Lower lobe of right lung (tissue), 2 donors: ENCODE measurements at regions not wholly inside any gene's neighbourhood (a gene's known extent, or its start where the extent isn't known, plus 50 kb on each side); places are given as distances from the start of the nearest gene placed in this dataset.

ENCODE experiments used
- ATAC-seq, 2 donors: fragments of 200-7000 bp; cut with Tn5 transposase; one replicate each; pipeline ENCODE4 v1.9.1; 2020 to 2022; ENCODE audit warnings: mild to moderate bottlenecking in 2 of 2, moderate library complexity in 2 of 2
- DNase-seq: peaks from one replicate; pipeline ENCODE4 v3.0.0-alpha.2; 2020
- H3K27ac ChIP-seq: fragments of 200-600 bp; one replicate; pipeline ENCODE4 v1.8.0; 2022
- H3K27me3 ChIP-seq: fragments of 200-600 bp; one replicate; pipeline ENCODE4 v1.8.0; 2022; ENCODE audit warnings: low read depth
- H3K36me3 ChIP-seq: fragments of 200-600 bp; one replicate; pipeline ENCODE4 v1.8.0; 2022; ENCODE audit warnings: mild to moderate bottlenecking
- H3K4me1 ChIP-seq: fragments of 200-600 bp; one replicate; pipeline ENCODE4 v1.8.0; 2022
- H3K4me3 ChIP-seq: fragments of 200-600 bp; one replicate; pipeline ENCODE4 v1.8.0; 2022; ENCODE audit warnings: mild to moderate bottlenecking
- H3K9me3 ChIP-seq: fragments of 200-600 bp; one replicate; pipeline ENCODE4 v1.8.0; 2022
- intact Hi-C: fragments of 100-400 bp; cut with DNase I; formaldehyde crosslinking; loops from one replicate; pipeline ENCODE4 v1.11.0; 2022
- TF ChIP-seq, protein P1 (sequence below): fragments of 200-600 bp; IDR thresholded peaks from one replicate; pipeline ENCODE4 v1.8.0; 2022; ENCODE audit warnings: antibody characterized with exemption, mild to moderate bottlenecking
- donor health status: DM: no; HTN: yes; CAD: no; lungs with severe emphysema.

- DNase-seq (no peak), ATAC-seq (no peak)
- TF ChIP-seq, protein P1, sequence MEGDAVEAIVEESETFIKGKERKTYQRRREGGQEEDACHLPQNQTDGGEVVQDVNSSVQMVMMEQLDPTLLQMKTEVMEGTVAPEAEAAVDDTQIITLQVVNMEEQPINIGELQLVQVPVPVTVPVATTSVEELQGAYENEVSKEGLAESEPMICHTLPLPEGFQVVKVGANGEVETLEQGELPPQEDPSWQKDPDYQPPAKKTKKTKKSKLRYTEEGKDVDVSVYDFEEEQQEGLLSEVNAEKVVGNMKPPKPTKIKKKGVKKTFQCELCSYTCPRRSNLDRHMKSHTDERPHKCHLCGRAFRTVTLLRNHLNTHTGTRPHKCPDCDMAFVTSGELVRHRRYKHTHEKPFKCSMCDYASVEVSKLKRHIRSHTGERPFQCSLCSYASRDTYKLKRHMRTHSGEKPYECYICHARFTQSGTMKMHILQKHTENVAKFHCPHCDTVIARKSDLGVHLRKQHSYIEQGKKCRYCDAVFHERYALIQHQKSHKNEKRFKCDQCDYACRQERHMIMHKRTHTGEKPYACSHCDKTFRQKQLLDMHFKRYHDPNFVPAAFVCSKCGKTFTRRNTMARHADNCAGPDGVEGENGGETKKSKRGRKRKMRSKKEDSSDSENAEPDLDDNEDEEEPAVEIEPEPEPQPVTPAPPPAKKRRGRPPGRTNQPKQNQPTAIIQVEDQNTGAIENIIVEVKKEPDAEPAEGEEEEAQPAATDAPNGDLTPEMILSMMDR, result no peak
- no peaks in the 10 kb centered on the region for H3K4me1 ChIP-seq
- no peaks in the 10 kb centered on the region for H3K36me3 ChIP-seq
- H3K27me3 ChIP-seq, result no peaks in the 10 kb centered on the region
- H3K27ac ChIP-seq, result no peak overlapping the region
- no peak overlapping the region for H3K4me3 ChIP-seq
- intact Hi-C loops, result no loop called here
- H3K9me3 ChIP-seq, result no peaks in the 10 kb centered on the region
Observed at GRCh38 chr4:181766061-181766548, 477.1 kb upstream of the TENM3 start.

GRCh38 chr4:181770971-181771370 lies 472.2 kb upstream of the TENM3 start:
- Histone ChIP-seq H3K27ac (no peak overlapping the region), H3K36me3 (no peaks in the 10 kb centered on the region), H3K9me3 (no peaks in the 10 kb centered on the region), H3K4me1 (no peaks in the 10 kb centered on the region), H3K27me3 (no peaks in the 10 kb centered on the region), H3K4me3 (no peak overlapping the region)
- intact Hi-C loops, result no loop called here
- ATAC-seq (no peak), DNase-seq (no peak)
- TF ChIP-seq, protein P1, result no peak

DNA sequence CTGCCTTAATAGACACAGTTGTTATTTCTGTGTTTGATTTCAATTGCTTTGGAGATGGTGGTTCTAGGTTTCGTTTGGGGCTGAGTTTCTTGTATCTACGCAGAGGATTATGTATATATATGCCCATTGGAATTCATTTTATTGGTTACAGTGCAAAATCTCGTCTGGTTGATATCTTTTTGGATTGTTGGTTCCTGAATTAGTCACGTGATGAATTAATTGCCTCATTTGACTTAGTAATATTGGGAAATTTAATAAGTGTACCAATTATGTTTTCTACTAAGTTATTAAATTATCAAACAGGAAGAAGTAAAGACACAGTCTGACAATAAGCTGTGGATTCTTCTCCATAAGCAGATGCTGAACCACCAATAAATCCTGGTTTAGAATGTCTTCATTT lies 467.9 kb upstream of the TENM3 start:
- Histone ChIP-seq H3K27ac (no peak overlapping the region), H3K36me3 (no peaks in the 10 kb centered on the region), H3K27me3 (no peaks in the 10 kb centered on the region), H3K9me3 (no peaks in the 10 kb centered on the region), H3K4me1 (no peaks in the 10 kb centered on the region), H3K4me3 (no peak overlapping the region)
- intact Hi-C loops, result no loop called here
- DNase-seq, result no peak
- no peak for ATAC-seq
- TF ChIP-seq, protein P1, result no peak

GRCh38 chr4:181776264-181777054 lies 466.7 kb upstream of the TENM3 start:
- H3K4me3 ChIP-seq, result no peak overlapping the region
- ATAC-seq (no peak), DNase-seq (no peak)
- H3K27me3 ChIP-seq, result no peaks in the 10 kb centered on the region
- TF ChIP-seq, protein P1, result no peak
- intact Hi-C loops, result no loop called here
- H3K27ac ChIP-seq, result no peak overlapping the region
- H3K36me3 ChIP-seq, result no peaks in the 10 kb centered on the region
- no peaks in the 10 kb centered on the region for H3K4me1 ChIP-seq
- no peaks in the 10 kb centered on the region for H3K9me3 ChIP-seq

GRCh38 chr4:181777518-181777917 lies 465.7 kb upstream of the TENM3 start:
- TF ChIP-seq, protein P1, result no peak
- Histone ChIP-seq H3K36me3 (no peaks in the 10 kb centered on the region), H3K9me3 (no peaks in the 10 kb centered on the region), H3K27me3 (no peaks in the 10 kb centered on the region), H3K27ac (no peak overlapping the region), H3K4me3 (no peak overlapping the region), H3K4me1 (no peaks in the 10 kb centered on the region)
- intact Hi-C loops, result no loop called here
- ATAC-seq (no peak), DNase-seq (no peak)
